Psoas muscle (tissue), 7 donors: ENCODE measurements at regions not wholly inside any gene's neighbourhood (a gene's known extent, or its start where the extent isn't known, plus 50 kb on each side); places are given as distances from the start of the nearest gene placed in this dataset.

Experiments used
- ATAC-seq, 4 donors: fragments of 200-7000 bp; cut with Tn5 transposase; one replicate each; pipeline ENCODE4 v1.9.1; 2020; ENCODE audit warnings: moderate library complexity in 3 of 4, mild to moderate bottlenecking in 2 of 4
- DNase-seq, 2 donors: peaks; one replicate each; pipeline ENCODE4 v3.0.0-alpha.2; 2020
- H3K27ac ChIP-seq: fragments of 200-600 bp; one replicate; pipeline ENCODE4 v1.8.0; 2022
- H3K27me3 ChIP-seq, 3 donors: fragments of 200-600 bp in 1 of 3; one replicate each; pipeline versions ENCODE4 v1.6.1 to v1.8.0; 2013 to 2022; ENCODE audit warnings: low read length in 2 of 3, mild to moderate bottlenecking in 2 of 3, moderate library complexity in 1 of 3; ENCODE audit not compliant: insufficient read depth in 3 of 3
- H3K36me3 ChIP-seq, 2 donors: fragments of 200-600 bp in 1 of 2; one replicate each; pipeline versions ENCODE4 v1.6.1 to v1.8.0; 2013 to 2022; ENCODE audit warnings: low read depth in 1 of 2, mild to moderate bottlenecking in 1 of 2, moderate library complexity in 1 of 2; ENCODE audit not compliant: insufficient read depth in 1 of 2
- H3K4me1 ChIP-seq: fragments of 200-600 bp; one replicate; pipeline ENCODE4 v1.8.0; 2022
- H3K4me3 ChIP-seq: fragments of 200-600 bp; one replicate; pipeline ENCODE4 v1.8.0; 2022; ENCODE audit warnings: mild to moderate bottlenecking
- H3K9me3 ChIP-seq: fragments of 200-600 bp; one replicate; pipeline ENCODE4 v1.8.0; 2022
- CTCF ChIP-seq: fragments of 200-600 bp; IDR thresholded peaks from one replicate; pipeline ENCODE4 v1.8.0; 2022; ENCODE audit warnings: antibody characterized with exemption
- WGBS, 3 donors: extraction: QIAGEN DNeasy Blood & Tissue Kit; methylation state at CpG; one replicate each; pipeline versions ENCODE4 v1.1.6 to v1.1.7; 2013; 5-methylcytosine and 5-hydroxymethylcytosine counted together
- intact Hi-C, 2 donors: fragments of 100-400 bp; cut with DNase I; formaldehyde crosslinking; loops; one replicate each; pipeline versions ENCODE4 v1.11.0 to v1.14.2; 2022
- donor health status: healthy with polysubstance abuse.
- donor health status: DM: no; HTN: no; CAD: no; lungs with moderate emphysema.
- donor health status: Bipolar disorder and iron deficiency.
- donor health status: healthy.
- donor health status: DM: yes; HTN: yes; CAD: no.
- donor health status: DM: no; HTN: no; CAD: no.
- donor health status: DM: yes; HTN: yes; CAD: no.

- H3K36me3 ChIP-seq = no peaks in the 10 kb centered on the region
- no peaks in the 10 kb centered on the region for H3K9me3 ChIP-seq
- TF ChIP-seq CTCF = no peak
- intact Hi-C loops = no loop called here
- no peak overlapping the region for H3K4me3 ChIP-seq
- ATAC-seq (no peak), DNase-seq (no peak)
- H3K27me3 ChIP-seq = peaks cover 0 to 3% (median 0%) of the 10 kb centered on the region in 3 donors
- H3K27ac ChIP-seq = no peak overlapping the region
- WGBS, 3 donors = 30 to 46% (median 31%) methylated on average over 3 of the region's 3 CpGs
- H3K4me1 ChIP-seq = no peaks in the 10 kb centered on the region
Measured at GRCh38 chr1:95572002-95572401, 338.0 kb downstream of the RWDD3 start.

- no peaks in the 10 kb centered on the region for H3K9me3 ChIP-seq
- H3K27me3 ChIP-seq = peaks cover 0 to 3% (median 0%) of the 10 kb centered on the region in 3 donors
- WGBS, 3 donors = 78 to 87% (median 86%) methylated on average over 3 of the region's 3 CpGs
- ATAC-seq = no peak
- intact Hi-C loops = no loop called here
- H3K4me1 ChIP-seq = no peaks in the 10 kb centered on the region
- H3K4me3 ChIP-seq = no peak overlapping the region
- DNase-seq = no peak
- H3K27ac ChIP-seq = no peak overlapping the region
- H3K36me3 ChIP-seq = no peaks in the 10 kb centered on the region
- no peak for TF ChIP-seq CTCF
Measured at GRCh38 chr1:95572962-95573361, 339.0 kb downstream of the RWDD3 start.

- ATAC-seq (no peak), DNase-seq (no peak)
- H3K27me3 ChIP-seq = peaks cover 0 to 3% (median 0%) of the 10 kb centered on the region in 3 donors
- intact Hi-C loops = no loop called here
- no peak overlapping the region for H3K27ac ChIP-seq
- H3K4me1 ChIP-seq = no peaks in the 10 kb centered on the region
- no peaks in the 10 kb centered on the region for H3K9me3 ChIP-seq
- TF ChIP-seq CTCF = no peak
- no peaks in the 10 kb centered on the region for H3K36me3 ChIP-seq
- 87 to 96% (median 91%) methylated on average over 3 of the region's 3 CpGs for WGBS, 3 donors
- H3K4me3 ChIP-seq = no peak overlapping the region
Measured at GRCh38 chr1:95575291-95575690, 341.3 kb downstream of the RWDD3 start.

GRCh38 chr1:95578462-95578861 lies 344.5 kb downstream of the RWDD3 start:
- H3K27me3 ChIP-seq = no peaks in the 10 kb centered on the region
- H3K27ac ChIP-seq = no peak overlapping the region
- no peak overlapping the region for H3K4me3 ChIP-seq
- H3K36me3 ChIP-seq = no peaks in the 10 kb centered on the region
- no peak for ATAC-seq
- no peaks in the 10 kb centered on the region for H3K9me3 ChIP-seq
- no peaks in the 10 kb centered on the region for H3K4me1 ChIP-seq
- TF ChIP-seq CTCF = no peak
- intact Hi-C loops = no loop called here
- 46 to 52% (median 50%) methylated on average over 3 of the region's 3 CpGs for WGBS, 3 donors
- no peak for DNase-seq

- ATAC-seq = no peak
- H3K27me3 ChIP-seq = no peaks in the 10 kb centered on the region
- intact Hi-C loops = no loop called here
Measured at GRCh38 chr1:95582191-95582590, 348.2 kb downstream of the RWDD3 start.

More at GRCh38 chr1:95582191-95582590, 348.2 kb downstream of the RWDD3 start:
- no peaks in the 10 kb centered on the region for H3K4me1 ChIP-seq
- H3K9me3 ChIP-seq = no peaks in the 10 kb centered on the region
- H3K4me3 ChIP-seq = no peak overlapping the region
- WGBS, 3 donors = 83 to 94% (median 89%) methylated on average over 1 of the region's 1 CpG
- no peak for TF ChIP-seq CTCF
- DNase-seq = no peak
- H3K27ac ChIP-seq = no peak overlapping the region
- H3K36me3 ChIP-seq = no peaks in the 10 kb centered on the region
